ENCODE measurements at regions not wholly inside any gene's neighbourhood (a gene's known extent, or its start where the extent isn't known, plus 50 kb on each side); places are given as distances from the start of the nearest gene placed in this dataset.

DNA sequence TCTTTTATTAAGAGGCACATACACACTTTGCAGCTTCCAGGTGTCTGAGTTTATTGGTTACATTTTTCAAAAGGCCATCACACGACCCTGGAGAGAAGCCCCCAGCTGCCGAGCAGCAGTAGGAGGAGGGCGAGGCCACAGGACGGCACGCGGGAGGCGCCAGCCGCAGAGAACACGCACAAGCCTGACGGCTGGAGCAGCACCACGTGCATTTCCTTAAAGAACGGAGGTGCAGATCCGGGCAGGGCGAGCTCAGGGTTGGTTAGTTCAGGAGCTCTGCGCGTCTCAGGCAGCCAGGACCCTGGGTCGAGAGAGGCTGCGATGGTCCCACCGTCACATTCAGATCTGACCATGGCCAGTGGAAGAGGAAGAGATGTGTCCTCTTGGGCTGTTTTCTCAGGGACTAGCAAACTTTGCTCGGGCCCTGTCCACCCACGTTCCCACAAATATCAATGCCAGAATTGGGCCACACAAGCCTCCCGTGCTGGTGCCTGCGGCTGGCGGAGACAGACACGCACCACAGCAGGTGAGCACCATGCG, 121.4 kb upstream of the AFDN start:
- TF ChIP-seq, protein P1, sequence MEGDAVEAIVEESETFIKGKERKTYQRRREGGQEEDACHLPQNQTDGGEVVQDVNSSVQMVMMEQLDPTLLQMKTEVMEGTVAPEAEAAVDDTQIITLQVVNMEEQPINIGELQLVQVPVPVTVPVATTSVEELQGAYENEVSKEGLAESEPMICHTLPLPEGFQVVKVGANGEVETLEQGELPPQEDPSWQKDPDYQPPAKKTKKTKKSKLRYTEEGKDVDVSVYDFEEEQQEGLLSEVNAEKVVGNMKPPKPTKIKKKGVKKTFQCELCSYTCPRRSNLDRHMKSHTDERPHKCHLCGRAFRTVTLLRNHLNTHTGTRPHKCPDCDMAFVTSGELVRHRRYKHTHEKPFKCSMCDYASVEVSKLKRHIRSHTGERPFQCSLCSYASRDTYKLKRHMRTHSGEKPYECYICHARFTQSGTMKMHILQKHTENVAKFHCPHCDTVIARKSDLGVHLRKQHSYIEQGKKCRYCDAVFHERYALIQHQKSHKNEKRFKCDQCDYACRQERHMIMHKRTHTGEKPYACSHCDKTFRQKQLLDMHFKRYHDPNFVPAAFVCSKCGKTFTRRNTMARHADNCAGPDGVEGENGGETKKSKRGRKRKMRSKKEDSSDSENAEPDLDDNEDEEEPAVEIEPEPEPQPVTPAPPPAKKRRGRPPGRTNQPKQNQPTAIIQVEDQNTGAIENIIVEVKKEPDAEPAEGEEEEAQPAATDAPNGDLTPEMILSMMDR (IDR thresholded peaks at IDR 0.05; ENCODE audit: low read length), result no peak
- TF ChIP-seq EZH2phosphoT487 (IDR thresholded peaks at IDR 0.05; ENCODE audit: low read length), result no peak
- TF ChIP-seq EZH2 (optimal IDR thresholded peaks at IDR 0.05; ENCODE audit: low read depth, low read length), result no peak

Measured in MM.1S (cell line).